Calu3 (cell line): ENCODE measurements at regions not wholly inside any gene's neighbourhood (a gene's known extent, or its start where the extent isn't known, plus 50 kb on each side); places are given as distances from the start of the nearest gene placed in this dataset.

Experiments used
- BruUV-seq: library from RNA; stranded (reverse); fragments of 400-500 nt; replicated peaks from 2 replicates; lab custom pipeline; 2021; lab: Mats Ljungman, UMichigan
- CTCF ChIA-PET: fragments of 300-600 bp; sonication (Branson Sonifier 250); formaldehyde crosslinking; loops from one replicate; lab custom pipeline; 2022; ENCODE audit warnings: antibody characterized with exemption; lab: Charles Lee
- DNase-seq: peaks from one replicate; pipeline ENCODE4 v3.0.0; 2022
- H3K27ac Mint-ChIP-seq: one replicate; pipeline ENCODE4 v1.8.0; 2022; ENCODE audit warnings: mixed read lengths; ENCODE audit not compliant: unreplicated experiment
- H3K27me3 Mint-ChIP-seq: one replicate; pipeline ENCODE4 v1.8.0; 2022; ENCODE audit warnings: mixed read lengths; ENCODE audit not compliant: unreplicated experiment
- H3K36me3 Mint-ChIP-seq: one replicate; pipeline ENCODE4 v1.8.0; 2022; ENCODE audit warnings: mild to moderate bottlenecking, moderate library complexity, mixed read lengths; ENCODE audit not compliant: insufficient read depth, unreplicated experiment
- H3K4me1 Mint-ChIP-seq: one replicate; pipeline ENCODE4 v1.8.0; 2022; ENCODE audit warnings: mild to moderate bottlenecking, low read depth, mixed read lengths; ENCODE audit not compliant: unreplicated experiment
- H3K4me3 Mint-ChIP-seq: one replicate; pipeline ENCODE4 v1.8.0; 2022; ENCODE audit warnings: mild to moderate bottlenecking, low read depth, moderate library complexity, mixed read lengths; ENCODE audit not compliant: unreplicated experiment
- H3K9me3 Mint-ChIP-seq: one replicate; pipeline ENCODE4 v1.8.0; 2022; ENCODE audit warnings: low read depth, mixed read lengths; ENCODE audit not compliant: unreplicated experiment
- CTCF ChIP-seq: fragments of 200-600 bp; IDR thresholded peaks from one replicate; pipeline ENCODE4 v1.8.0; 2022; ENCODE audit warnings: antibody characterized with exemption; ENCODE audit not compliant: unreplicated experiment
- intact Hi-C: fragments of 100-400 bp; cut with micrococcal nuclease; formaldehyde crosslinking; loops from one replicate; pipeline ENCODE4 v1.10.0; 2022; ENCODE audit not compliant: unreplicated experiment

- H3K27me3 Mint-ChIP-seq = peaks cover 94% of the 10 kb centered on the region
- no peaks in the 10 kb centered on the region for H3K36me3 Mint-ChIP-seq
- no TSS peak for BruUV-seq
- TF ChIP-seq CTCF = no peak
- no peaks in the 10 kb centered on the region for H3K4me1 Mint-ChIP-seq
- DNase-seq = no peak
- H3K9me3 Mint-ChIP-seq = no peaks in the 10 kb centered on the region
- CTCF ChIA-PET = no interaction called here
- H3K4me3 Mint-ChIP-seq = no peak overlapping the region
- H3K27ac Mint-ChIP-seq = no peak overlapping the region
- intact Hi-C loops = no loop called here
Observed at GRCh38 chr14:104357689-104358527, 219.5 kb downstream of the KIF26A start.

- intact Hi-C loops = no loop called here
- Mint-ChIP-seq H3K36me3 (no peaks in the 10 kb centered on the region), H3K4me1 (no peaks in the 10 kb centered on the region), H3K27me3 (peaks cover 94% of the 10 kb centered on the region), H3K9me3 (no peaks in the 10 kb centered on the region), H3K27ac (no peak overlapping the region), H3K4me3 (no peak overlapping the region)
- no peak for TF ChIP-seq CTCF
- DNase-seq = no peak
- CTCF ChIA-PET = no interaction called here
- BruUV-seq = no TSS peak
Observed at GRCh38 chr14:104358528-104359300, 220.3 kb downstream of the KIF26A start.

GRCh38 chr14:104359301-104359968 lies 220.1 kb upstream of the C14orf180 start:
- intact Hi-C loops = no loop called here
- Mint-ChIP-seq H3K27ac (no peak overlapping the region), H3K27me3 (peaks cover 94% of the 10 kb centered on the region), H3K4me3 (no peak overlapping the region), H3K4me1 (no peaks in the 10 kb centered on the region), H3K36me3 (no peaks in the 10 kb centered on the region), H3K9me3 (no peaks in the 10 kb centered on the region)
- BruUV-seq = no TSS peak
- no peak for TF ChIP-seq CTCF
- DNase-seq = no peak
- CTCF ChIA-PET = no interaction called here

GRCh38 chr14:104359969-104360442 lies 219.6 kb upstream of the C14orf180 start:
- no peaks in the 10 kb centered on the region for H3K9me3 Mint-ChIP-seq
- no peak overlapping the region for H3K4me3 Mint-ChIP-seq
- intact Hi-C loops = no loop called here
- no TSS peak for BruUV-seq
- no peak overlapping the region for H3K27ac Mint-ChIP-seq
- DNase-seq = no peak
- CTCF ChIA-PET = no interaction called here
- H3K4me1 Mint-ChIP-seq = no peaks in the 10 kb centered on the region
- peaks cover 99% of the 10 kb centered on the region for H3K27me3 Mint-ChIP-seq
- no peaks in the 10 kb centered on the region for H3K36me3 Mint-ChIP-seq
- TF ChIP-seq CTCF = no peak
